Renal pelvis (tissue), 1 donor: ENCODE measurements at regions not wholly inside any gene's neighbourhood (a gene's known extent, or its start where the extent isn't known, plus 50 kb on each side); places are given as distances from the start of the nearest gene placed in this dataset.

Experiments used
- DNase-seq: peaks from one replicate; pipeline ENCODE4 v3.0.0-alpha.2; 2013

GRCh38 chr2:225980372-225980771 lies 580.9 kb downstream of the NYAP2 start:
- DNase-seq, result no peak

GRCh38 chr2:225971433-225971832 lies 571.9 kb downstream of the NYAP2 start:
- DNase-seq, result no peak

DNA sequence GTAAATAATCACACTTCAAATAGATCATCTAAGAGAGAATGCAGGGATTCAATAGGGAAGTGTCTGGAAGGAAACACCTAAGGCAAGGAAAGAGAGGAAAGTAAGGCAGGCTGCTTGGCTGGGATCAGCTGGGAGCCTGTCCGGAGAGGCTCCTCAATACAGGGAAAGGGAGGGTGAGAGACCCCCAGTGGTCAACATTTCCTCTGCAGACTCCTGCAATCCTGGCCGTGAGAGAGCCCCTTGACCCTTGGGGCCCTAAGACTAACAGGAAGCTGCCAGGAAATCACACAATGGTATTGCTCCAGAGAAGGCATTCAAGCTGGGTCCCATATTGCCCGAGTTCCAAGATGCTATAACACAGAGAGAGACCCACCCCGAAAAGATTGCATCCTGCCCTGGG lies 549.4 kb downstream of the NYAP2 start:
- no peak for DNase-seq

DNA sequence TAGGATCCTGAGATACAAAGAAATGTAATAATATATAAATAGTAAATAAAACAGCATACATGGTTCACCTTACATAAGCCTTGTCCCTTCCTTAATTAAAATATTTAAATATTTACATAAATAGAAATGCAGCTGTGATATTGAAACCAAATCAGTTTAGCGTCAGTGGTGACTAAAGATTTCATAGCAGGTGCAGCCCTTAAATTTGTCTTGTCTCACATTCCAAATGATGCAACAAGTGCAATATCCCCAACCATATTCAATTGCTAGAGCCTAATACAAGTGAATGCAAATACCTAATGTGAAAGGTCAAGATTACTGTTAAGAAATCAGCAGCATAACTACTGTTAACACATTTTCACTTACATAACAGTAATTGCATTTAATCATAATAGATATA lies 539.5 kb downstream of the NYAP2 start:
- DNase-seq, result no peak

DNA sequence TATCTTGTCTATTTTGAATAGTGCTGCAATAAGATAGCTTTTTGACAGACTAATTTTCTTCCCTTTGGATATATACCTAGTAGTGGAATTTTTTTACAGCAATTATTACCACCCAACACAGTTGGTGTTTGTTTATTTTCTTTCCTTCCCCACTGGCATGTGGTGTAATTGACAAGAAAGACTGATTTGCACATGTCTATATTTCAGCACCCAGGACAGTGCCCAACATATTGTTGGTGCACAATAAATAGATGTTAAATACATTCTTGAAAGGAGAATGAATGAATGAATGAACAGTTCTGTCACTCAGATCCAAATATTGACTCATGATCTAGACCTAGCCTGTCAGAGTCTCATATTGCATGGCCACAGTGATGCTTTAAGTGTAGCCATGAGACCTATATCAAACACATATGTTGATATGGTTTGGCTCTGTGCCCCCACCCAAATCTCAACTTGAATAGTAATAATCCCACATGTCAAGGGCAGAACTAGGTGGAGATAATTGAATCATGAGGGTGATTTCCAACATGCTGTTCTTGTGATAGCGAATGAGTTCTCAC lies 538.2 kb downstream of the NYAP2 start:
- DNase-seq, result no peak

- DNase-seq, result no peak
Observed at GRCh38 chr2:225932811-225933413, 533.4 kb downstream of the NYAP2 start.

GRCh38 chr2:225930687-225931086 lies 531.2 kb downstream of the NYAP2 start:
- no peak for DNase-seq

DNA sequence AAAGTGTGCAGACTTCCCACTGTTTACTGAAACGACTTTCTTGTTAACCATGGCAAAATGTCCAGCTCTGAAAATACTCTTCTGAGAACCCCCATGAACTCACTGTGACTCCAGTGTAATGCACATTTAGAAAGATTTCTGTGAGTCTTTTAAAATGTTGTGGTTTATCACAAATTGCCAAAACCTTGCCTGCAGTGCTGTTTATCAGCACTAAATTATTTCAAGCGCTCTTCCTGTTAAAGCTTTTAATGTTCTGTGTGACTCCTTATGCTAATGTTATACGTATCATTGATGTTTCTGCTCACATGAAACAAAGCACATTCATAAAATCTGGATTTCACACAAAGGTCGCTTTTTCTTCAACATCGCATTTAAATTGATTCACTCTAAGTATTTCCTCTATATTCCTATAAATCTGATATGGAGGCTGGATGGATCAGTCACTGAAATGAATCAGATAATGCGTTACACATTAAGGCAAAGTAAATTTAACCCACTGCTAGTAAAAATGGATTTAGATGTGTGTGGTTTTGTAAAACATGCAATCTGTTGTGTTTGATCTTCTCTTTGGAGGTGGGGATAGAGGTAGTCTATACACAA lies 521.2 kb downstream of the NYAP2 start:
- DNase-seq, result peak; percentile 20

DNA sequence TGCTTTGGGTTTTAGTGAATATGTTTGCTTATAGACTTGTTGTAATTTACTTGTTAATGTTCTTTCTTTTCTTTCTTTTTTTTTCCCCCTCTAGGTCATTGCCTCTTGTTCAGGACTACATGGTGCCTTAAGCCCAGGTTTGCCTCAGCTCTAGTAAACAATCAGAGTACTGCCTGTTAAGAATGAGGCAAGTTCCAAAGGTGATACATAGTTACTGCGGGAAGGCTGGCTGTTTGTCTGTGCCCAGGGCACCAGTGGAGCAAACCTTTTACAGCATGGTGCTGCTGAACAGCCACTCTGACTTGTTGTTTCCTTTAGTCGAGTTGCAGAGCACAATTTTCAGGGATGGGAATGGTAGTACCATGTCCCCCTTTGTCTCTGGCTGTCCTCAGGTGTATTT lies 517.2 kb downstream of the NYAP2 start:
- no peak for DNase-seq

DNA sequence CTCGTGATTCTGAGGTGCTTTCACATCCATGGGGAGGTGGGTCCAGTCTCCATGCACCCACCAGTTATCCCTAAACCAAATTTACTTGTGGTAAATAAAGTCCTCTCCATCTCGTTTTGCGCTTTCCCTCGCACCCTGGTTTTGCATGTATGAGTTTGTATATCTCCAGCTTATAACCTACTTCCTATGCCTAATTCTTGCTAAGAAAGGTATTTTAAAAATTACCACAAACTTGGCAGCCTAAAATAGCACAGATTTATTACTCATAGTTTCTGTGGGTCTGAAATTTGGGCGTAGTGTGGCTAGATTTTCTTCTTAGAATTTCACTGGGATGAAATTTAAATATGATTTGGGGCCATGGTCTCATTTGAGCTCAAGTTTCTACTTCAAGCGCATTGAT lies 511.5 kb downstream of the NYAP2 start:
- DNase-seq, result no peak

- DNase-seq, result no peak
Observed at GRCh38 chr2:225895126-225895525, 495.6 kb downstream of the NYAP2 start.

DNA sequence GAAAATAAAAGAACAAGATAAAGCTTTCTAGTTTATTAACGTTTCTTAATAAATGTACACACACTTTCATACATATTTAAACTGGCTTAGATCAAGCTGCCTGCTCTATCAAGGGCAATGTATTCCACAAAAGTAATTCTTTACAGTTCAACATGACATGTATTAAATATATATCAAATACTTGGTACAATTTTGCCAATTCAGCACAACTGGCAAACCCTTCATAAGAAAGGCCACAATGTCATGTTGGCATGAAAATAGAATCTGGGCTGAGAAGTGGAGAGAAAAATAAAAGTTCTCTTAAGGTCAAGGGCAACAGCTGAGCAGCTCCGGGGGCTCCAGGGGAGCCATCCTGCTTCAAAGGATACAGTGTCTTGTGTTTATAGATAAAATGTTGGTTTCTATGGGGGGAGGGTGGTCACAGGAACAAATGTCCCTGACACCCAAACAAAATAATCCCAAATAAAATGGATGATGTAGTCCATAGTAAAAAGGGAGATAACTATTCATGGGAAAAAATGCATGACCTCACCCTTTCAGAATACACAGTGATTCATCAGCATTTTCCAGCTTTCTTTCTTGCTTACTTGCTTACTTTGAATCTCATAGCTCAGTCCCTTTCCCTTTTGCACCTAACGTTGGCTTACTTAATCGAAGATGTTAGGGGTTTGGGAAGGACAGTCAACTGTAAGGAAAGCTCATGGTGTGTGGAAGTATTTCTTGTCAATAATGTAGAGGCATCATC lies 494.9 kb downstream of the NYAP2 start:
- no peak for DNase-seq

- no peak for DNase-seq
Observed at GRCh38 chr2:225893151-225893550, 493.6 kb downstream of the NYAP2 start.

DNA sequence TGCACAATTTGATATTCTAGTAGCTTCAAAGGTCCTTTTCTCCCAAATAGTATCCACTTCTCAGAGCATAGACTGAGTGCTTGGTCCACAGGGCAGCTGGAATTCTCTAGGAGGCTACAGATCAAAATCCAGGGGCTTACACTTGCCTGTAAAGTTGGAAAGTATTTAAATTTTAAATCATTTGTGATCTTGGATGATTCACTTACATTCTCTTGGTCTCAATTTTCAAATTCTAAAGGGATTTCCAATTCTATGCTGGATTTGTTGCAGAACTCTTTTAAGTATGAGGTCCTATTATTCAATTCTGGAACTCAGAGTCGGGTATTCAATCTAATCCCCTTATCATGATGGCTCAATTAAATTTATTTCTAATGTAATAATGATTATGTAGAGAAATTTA lies 492.3 kb downstream of the NYAP2 start:
- DNase-seq, result no peak

DNA sequence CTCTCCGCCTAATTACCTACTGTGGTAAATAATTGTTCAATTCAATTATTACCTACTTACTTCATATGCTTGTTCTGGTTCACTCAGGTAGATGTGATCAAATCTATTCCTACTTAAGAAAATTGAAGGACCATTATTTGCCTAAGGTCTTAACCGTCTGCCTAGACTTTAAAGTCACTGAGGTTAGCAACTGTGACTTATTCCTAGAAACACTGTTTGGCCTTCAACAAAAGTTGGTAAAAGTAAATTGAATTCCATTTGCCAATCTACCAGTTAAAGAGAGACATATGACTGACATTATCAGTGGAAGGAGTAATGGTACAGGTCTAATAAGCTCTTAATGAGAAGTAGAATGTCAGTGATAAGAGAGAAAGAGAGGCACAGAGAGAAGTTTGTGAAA lies 491.5 kb downstream of the NYAP2 start:
- no peak for DNase-seq

DNA sequence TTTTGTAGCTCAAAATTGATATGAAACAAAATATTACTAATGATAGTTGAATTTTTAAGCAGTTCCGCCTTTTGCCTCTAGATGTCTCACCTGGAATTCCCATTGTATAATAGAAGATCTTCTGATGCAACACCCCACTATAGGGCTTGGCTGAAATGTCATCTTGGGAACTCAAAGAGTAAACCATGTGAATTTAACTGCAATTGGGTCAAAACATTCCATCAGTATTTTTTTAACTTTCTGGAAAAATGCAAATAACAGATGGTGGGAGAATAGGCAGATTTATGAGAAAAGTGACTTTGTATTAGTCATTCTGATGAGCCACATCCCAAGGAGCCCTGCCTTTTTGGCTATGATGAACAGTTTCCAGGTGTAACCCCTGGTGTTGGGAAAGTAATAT lies 489.9 kb downstream of the NYAP2 start:
- DNase-seq, result peak; percentile 15

DNA sequence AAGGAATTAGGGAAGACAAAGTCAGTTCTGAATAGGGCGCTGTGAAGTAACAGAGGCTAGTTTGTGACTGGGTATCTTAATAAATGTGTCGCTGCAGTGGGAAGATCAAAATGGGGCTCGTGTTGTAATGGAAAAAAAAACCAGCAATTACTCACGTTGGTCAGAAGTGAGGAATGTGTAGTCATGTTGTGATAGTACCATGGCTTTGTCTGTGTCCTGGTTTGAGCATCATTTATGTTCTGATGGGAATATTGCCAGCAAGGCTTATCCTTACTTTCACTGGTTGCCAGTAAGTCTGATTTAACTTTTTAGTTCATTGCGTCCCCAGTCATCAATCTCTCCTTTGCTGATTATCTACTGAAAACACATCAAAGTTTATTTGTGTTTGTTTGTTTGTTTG lies 467.6 kb downstream of the NYAP2 start:
- no peak for DNase-seq

DNA sequence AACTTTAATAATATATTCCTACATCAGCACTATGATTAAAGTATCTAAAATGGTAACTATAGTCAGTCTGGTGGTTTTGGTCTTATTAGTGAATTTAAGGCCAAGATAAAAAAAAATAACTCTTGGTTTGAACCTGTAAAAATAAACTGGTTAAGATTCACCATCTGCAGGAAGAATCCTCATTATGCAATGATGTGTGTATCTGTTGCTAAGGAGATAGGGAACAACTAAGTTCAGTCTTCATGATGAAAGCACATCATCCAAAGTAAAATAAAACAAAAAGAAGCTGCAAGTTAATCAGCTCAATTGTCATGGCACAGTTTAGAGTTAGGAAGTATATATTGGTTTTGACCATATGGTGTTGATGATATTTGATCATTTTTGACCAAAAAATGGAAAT lies 466.0 kb downstream of the NYAP2 start:
- DNase-seq, result no peak

DNA sequence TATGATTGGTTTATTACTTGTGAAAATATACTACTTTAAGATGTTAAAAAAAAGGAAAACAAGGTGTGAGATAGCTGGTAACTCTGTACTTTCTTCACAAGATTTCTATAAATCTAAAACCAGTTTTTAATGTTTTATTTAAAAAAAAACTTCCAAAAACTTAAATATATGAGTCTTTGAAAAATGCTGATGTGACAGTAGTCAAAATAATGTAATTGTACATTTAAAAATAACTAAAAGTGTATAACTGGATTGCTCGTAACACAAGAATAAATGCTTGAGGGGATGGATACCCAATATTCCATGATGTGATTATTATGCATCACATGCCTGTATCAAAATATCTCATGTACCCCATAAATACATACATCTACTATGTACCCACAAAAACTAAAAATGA lies 464.9 kb downstream of the NYAP2 start:
- no peak for DNase-seq

- DNase-seq, result no peak
Observed at GRCh38 chr2:225842939-225843338, 443.4 kb downstream of the NYAP2 start.

- no peak for DNase-seq
Observed at GRCh38 chr2:225841314-225841713, 441.8 kb downstream of the NYAP2 start.

- DNase-seq, result no peak
Observed at GRCh38 chr2:225837328-225837727, 437.8 kb downstream of the NYAP2 start.

DNA sequence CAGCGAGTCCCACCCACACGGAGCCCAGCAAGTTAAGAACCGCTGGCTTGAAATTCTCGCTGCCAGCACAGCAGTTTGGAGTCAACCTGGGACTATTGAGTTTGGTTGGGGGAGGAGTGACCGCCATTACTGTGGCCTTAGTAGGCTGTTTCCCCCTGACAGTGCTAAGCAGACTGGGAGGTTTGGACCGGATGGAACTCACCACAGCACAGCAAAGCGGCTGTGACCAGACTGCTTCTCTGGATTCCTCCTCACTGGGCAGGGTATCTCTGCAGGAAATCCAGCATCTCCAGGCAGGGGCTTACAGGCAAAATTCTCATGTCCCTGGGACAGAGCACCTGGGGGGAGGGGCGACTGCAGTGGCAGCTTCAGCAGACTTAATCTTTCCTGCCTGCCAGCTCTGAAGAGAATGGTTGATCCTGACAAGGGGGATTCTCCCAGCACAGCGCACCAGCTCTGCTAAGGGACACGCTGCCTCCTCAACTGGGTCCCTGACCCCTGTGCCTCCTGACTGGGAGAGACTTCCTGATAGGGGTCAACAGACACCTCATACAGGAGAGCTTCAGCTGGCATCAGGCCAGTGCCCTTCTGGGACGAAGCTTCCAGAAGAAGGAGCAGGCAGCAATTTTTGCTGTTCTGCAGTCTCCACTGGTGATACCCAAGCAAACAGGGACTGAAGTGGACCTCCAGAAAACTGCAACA lies 425.4 kb downstream of the NYAP2 start:
- no peak for DNase-seq
